GM20000 (cell line): ENCODE measurements at regions not wholly inside any gene's neighbourhood (a gene's known extent, or its start where the extent isn't known, plus 50 kb on each side); places are given as distances from the start of the nearest gene placed in this dataset.

Experiments
- DNase-seq: peaks from one replicate; pipeline ENCODE4 v3.0.0; 2012; ENCODE audit warnings: low spot score
- CTCF ChIP-seq: IDR thresholded peaks from 2 replicates; pipeline ENCODE4 v1.5.1; 2012; ENCODE audit warnings: mild to moderate bottlenecking, control low read depth; ENCODE audit errors: extremely low read depth, missing control alignments

- no peak for TF ChIP-seq CTCF
- no peak for DNase-seq
Observed at GRCh38 chr11:106152013-106152412, 74.6 kb downstream of the AASDHPPT start.

- no peak for TF ChIP-seq CTCF
Observed at GRCh38 chr11:106152824-106153223, 75.4 kb downstream of the AASDHPPT start.

DNA sequence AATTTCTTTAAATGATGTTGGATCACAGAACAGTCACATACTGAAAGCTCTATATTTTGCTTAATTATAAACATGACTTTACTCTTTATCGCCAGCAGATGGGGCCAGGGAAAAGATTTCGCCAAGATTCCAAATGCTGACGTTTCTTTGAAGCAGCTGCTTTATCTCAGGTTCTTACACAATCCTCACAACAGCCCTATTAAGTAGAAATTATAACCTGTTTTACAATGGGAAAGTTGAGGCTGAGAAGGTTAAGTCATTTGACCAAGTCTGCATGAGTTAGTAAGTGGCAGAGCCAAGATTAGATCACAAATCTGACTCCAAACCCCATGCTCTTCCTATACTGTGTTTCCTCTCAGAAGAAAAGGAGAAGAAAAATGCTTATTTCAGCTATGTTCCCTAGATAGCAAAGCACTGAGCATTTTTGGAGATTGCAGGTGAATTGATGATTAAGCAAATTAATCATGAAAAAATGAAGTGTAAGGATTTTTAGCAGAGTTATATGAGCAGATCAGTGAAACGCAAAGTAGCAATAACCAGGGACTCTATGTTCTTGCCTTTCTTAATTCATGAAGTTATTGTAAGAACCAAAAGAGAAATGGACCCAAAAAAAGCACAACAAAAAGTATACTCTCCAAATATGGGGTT is 79.0 kb downstream of the AASDHPPT start:
- TF ChIP-seq CTCF: peak; percentile 8
- peak; percentile 13 for DNase-seq

More at GRCh38 chr11:106152824-106153223, 75.4 kb downstream of the AASDHPPT start:
- no peak for DNase-seq

DNA sequence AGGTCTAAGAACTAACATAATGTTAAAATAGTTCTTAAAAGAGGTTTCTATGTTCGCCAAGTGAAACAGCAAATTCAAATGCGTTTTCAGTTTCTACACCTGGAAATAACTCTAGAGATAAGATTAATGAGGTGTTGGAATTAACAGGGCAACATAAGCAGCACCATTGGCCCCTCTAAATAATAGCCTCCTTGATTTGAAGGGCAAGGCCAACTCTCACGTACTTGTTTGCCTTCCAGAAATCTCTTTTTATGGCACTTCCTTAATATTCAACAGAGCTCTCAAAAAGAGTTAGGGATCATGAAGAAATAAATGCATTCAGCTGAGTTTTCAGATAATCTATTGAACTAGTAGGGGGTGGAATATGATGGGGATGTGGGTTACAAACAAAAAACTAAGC is 80.9 kb downstream of the AASDHPPT start:
- DNase-seq: no peak
- no peak for TF ChIP-seq CTCF

- no peak for DNase-seq
- TF ChIP-seq CTCF: no peak
Observed at GRCh38 chr11:106159836-106160235, 82.4 kb downstream of the AASDHPPT start.

- DNase-seq: no peak
- no peak for TF ChIP-seq CTCF
Observed at GRCh38 chr11:106160494-106160893, 83.0 kb downstream of the AASDHPPT start.

DNA sequence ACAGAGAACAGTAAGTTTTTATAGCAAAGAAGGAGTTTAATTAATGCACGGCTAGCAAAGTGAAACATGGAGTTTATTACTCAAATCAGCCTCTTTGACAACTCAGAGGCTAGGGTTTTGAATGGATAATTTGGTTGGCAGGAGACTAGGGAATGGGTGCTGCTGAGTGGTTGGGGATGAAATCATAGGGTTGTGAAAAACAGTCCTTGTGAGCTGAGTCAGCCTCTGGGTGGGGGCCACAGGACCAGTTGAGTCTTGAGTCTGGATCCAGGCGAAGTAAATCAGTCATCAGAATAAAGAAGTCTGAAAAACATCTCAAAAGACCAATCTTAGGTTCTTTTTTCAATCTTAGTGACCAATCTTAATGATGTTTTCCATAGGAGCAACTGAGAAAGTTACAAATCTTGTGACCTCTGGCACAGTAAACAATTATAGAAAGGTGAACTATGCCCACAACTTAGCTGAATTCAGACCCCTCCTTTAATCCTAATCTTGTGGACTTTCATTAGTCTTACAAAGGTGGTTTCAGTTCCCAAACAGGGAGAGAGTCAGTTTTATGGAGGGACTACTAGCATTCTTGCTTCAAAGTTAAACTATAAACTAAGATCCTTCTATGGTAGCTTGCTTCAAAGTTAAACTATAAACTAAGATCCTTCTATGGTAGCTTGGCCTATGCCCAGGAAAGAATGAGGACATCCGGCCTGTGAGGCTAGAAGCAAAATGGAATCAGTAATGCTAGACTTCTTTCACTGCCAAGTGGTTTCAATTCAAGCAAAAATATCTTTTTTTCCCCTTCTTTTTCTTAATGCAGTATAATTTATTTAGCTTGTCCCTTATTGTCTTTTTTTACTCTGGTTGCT is 84.5 kb downstream of the AASDHPPT start:
- TF ChIP-seq CTCF: no peak
- DNase-seq: no peak
